Uterus (tissue), 2 donors: ENCODE measurements at regions not wholly inside any gene's neighbourhood (a gene's known extent, or its start where the extent isn't known, plus 50 kb on each side); places are given as distances from the start of the nearest gene placed in this dataset.

Experiments
- CTCF ChIP-seq, 4 experiments: fragments of 200-600 bp in 2 of 4; fragments of 450-650 bp in 2 of 4; sonication (generic) in 2 of 4; IDR thresholded peaks; one replicate each; pipeline ENCODE4 v1.5.1; 2016 to 2019; ENCODE audit warnings: antibody characterized with exemption in 4 of 4, mild to moderate bottlenecking in 2 of 4, moderate library complexity in 1 of 4
- POLR2A ChIP-seq, 2 donors: fragments of 450-650 bp; IDR thresholded peaks; one replicate each; pipeline ENCODE4 v1.6.1; 2016; ENCODE audit warnings: antibody characterized with exemption in 2 of 2, mild to moderate bottlenecking in 1 of 2, moderate library complexity in 1 of 2

- TF ChIP-seq CTCF (IDR thresholded peaks at IDR 0.05): no peak
- no peak for TF ChIP-seq POLR2A (IDR thresholded peaks at IDR 0.05)
Measured at GRCh38 chr4:24196785-24197184, 306.9 kb upstream of the PPARGC1A start.
